Keratinocyte (primary cell): ENCODE measurements at regions not wholly inside any gene's neighbourhood (a gene's known extent, or its start where the extent isn't known, plus 50 kb on each side); places are given as distances from the start of the nearest gene placed in this dataset.

Source experiments
- DNase-seq: peaks from one replicate; pipeline ENCODE4 v3.0.0-alpha.2; 2011; ENCODE audit warnings: low read depth, missing footprints, low spot score
- FAIRE-seq: peaks from 2 replicates; lab custom pipeline; 2011; peaks lifted over from hg19 to GRCh38; lab: Jason Lieb, UNC
- H2AFZ ChIP-seq: 2 replicates; pipeline ENCODE4 v1.6.0; 2012; ENCODE audit warnings: low read length, control low read depth, inconsistent platforms; ENCODE audit not compliant: control insufficient read depth
- H3K27ac ChIP-seq: 2 replicates; pipeline ENCODE4 v1.5.1; 2011; ENCODE audit warnings: low read length; ENCODE audit not compliant: control insufficient read depth, insufficient read depth
- H3K27me3 ChIP-seq: 3 replicates; pipeline ENCODE4 v1.6.0; 2011; ENCODE audit warnings: low read length; ENCODE audit not compliant: control insufficient read depth, insufficient read depth; ENCODE audit errors: extremely low read depth
- H3K36me3 ChIP-seq, 2 experiments: 2 replicates in 1 of 2; 3 replicates in 1 of 2; pipeline ENCODE4 v1.5.1; 2011; ENCODE audit warnings: low read length in 2 of 2, mild to moderate bottlenecking in 1 of 2; ENCODE audit not compliant: control insufficient read depth in 2 of 2, insufficient read depth in 2 of 2; ENCODE audit errors: extremely low read depth in 1 of 2
- H3K4me1 ChIP-seq: 3 replicates; pipeline ENCODE4 v1.5.1; 2011; ENCODE audit warnings: low read length; ENCODE audit not compliant: control insufficient read depth, insufficient read depth; ENCODE audit errors: extremely low read depth
- H3K4me2 ChIP-seq: 3 replicates; pipeline ENCODE4 v1.6.0; 2011; ENCODE audit warnings: low read depth, low read length; ENCODE audit not compliant: control insufficient read depth, insufficient read depth; ENCODE audit errors: extremely low read depth
- H3K4me3 ChIP-seq, 3 experiments: fragments of 200-600 bp in 1 of 3; sonication (generic) in 1 of 3; 2 replicates in 2 of 3; 3 replicates in 1 of 3; pipeline ENCODE4 v1.5.1; 2011 to 2016; ENCODE audit warnings: low read length in 3 of 3, mild to moderate bottlenecking in 3 of 3, control low read depth in 2 of 3, inconsistent platforms in 1 of 3, low read depth in 1 of 3, mixed read lengths in 1 of 3, mixed run types in 1 of 3, moderate library complexity in 1 of 3; ENCODE audit not compliant: control insufficient read depth in 2 of 3, insufficient read depth in 2 of 3; ENCODE audit errors: extremely low read depth in 1 of 3
- H3K79me2 ChIP-seq: 2 replicates; pipeline ENCODE4 v1.6.0; 2012; ENCODE audit warnings: low read length; ENCODE audit not compliant: control insufficient read depth, insufficient read depth
- H3K9ac ChIP-seq: 3 replicates; pipeline ENCODE4 v1.6.0; 2011; ENCODE audit warnings: low read length; ENCODE audit not compliant: control insufficient read depth, insufficient read depth; ENCODE audit errors: extremely low read depth
- H3K9me1 ChIP-seq: 3 replicates; pipeline ENCODE4 v1.6.0; 2011; ENCODE audit warnings: low read length; ENCODE audit not compliant: control insufficient read depth, insufficient read depth; ENCODE audit errors: extremely low read depth
- H3K9me3 ChIP-seq: 2 replicates; pipeline ENCODE4 v1.5.1; 2012; ENCODE audit warnings: low read depth, low read length; ENCODE audit not compliant: control insufficient read depth
- H4K20me1 ChIP-seq: 3 replicates; pipeline ENCODE4 v1.6.0; 2011; ENCODE audit warnings: low read length; ENCODE audit not compliant: control insufficient read depth, insufficient read depth; ENCODE audit errors: extremely low read depth
- CTCF ChIP-seq, 3 experiments: IDR thresholded peaks in 1 of 3; conservative IDR thresholded peaks in 1 of 3; optimal IDR thresholded peaks in 1 of 3; 2 replicates in 2 of 3; 3 replicates in 1 of 3; pipeline versions ENCODE3 to v1.5.1; 2011; ENCODE audit warnings: low read length in 3 of 3, mild to moderate bottlenecking in 3 of 3, moderate library complexity in 2 of 3, control low read depth in 1 of 3, inconsistent platforms in 1 of 3; ENCODE audit not compliant: insufficient read depth in 2 of 3; ENCODE audit errors: extremely low read depth in 1 of 3
- EZH2 ChIP-seq: IDR thresholded peaks from one replicate; pipeline ENCODE4 v1.6.1; 2012; ENCODE audit warnings: inconsistent platforms, mild to moderate bottlenecking, low read length, moderate library complexity
- dilution Hi-C: fragments of 300-500 bp; cut with MboI; formaldehyde crosslinking; loops from one replicate; pipeline ENCODE4 v1.7.0; 2020; ENCODE audit warnings: low sequenced_read_pairs; ENCODE audit not compliant: extremely low pct_ligation_motif_present

DNA sequence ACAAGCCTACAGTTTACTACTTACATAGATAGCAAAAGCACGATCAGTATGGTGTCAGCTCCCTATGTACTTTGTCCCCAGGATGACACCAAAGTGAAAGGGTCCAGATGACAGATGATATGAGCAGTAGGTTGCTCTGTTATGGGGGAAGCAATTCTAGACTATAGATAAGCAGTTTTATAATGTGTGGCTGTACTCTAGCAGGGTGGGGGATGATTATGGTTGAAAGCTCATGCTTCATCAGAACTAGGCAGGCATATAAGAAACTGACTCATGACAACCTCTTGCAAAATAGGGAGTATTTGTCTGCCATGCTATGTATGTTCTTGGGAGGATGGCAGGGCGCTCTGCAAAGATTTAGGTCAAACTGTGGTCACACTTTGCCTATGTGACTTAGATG lies 158.2 kb upstream of the ZBED5 start:
- Histone ChIP-seq H3K9me1 (no peaks in the 10 kb centered on the region), H3K79me2 (no peaks in the 10 kb centered on the region), H3K27me3 (peaks cover 1% of the 10 kb centered on the region), H3K4me3 (no peak overlapping the region), H4K20me1 (no peaks in the 10 kb centered on the region), H3K36me3 (no peaks in the 10 kb centered on the region), H3K4me2 (no peak overlapping the region), H3K9ac (no peak overlapping the region), H3K4me1 (peaks cover 1% of the 10 kb centered on the region), H3K27ac (no peak overlapping the region), H2AFZ (no peak overlapping the region), H3K9me3 (no peaks in the 10 kb centered on the region)
- no peak for TF ChIP-seq EZH2
- TF ChIP-seq CTCF (optimal IDR thresholded peaks at IDR 0.05 in 1 of 3, IDR thresholded peaks at IDR 0.05 in 1 of 3, conservative IDR thresholded peaks at IDR 0.05 in 1 of 3; ENCODE audit: extremely low read depth in 1 of 3, insufficient read depth in 2 of 3, low read length in 3 of 3): no peak
- dilution Hi-C loops: no loop called here
- DNase-seq (no peak), FAIRE-seq (no peak)

DNA sequence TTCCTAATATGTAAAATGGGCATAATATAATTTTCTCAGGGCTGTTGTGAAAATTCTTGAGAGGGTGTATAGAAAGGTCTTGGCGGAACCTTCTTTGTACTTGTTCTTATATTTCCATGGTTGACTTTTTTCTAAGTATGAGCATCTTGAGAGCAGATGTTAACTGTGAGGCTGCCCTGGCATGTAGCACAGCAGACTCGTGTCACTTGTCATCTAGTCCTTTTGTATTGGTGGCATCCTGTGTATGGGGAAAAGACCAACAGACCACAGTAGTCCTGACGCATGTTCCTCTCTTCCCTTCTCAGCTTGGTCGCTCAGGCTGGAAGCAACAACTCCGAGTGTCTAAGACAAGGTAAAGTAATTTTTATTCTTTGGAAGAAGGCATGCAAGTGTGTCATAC lies 153.8 kb upstream of the ZBED5 start:
- no peak overlapping the region for H3K4me3 ChIP-seq
- H4K20me1 ChIP-seq: no peaks in the 10 kb centered on the region
- no peak overlapping the region for H2AFZ ChIP-seq
- peaks cover 25% of the 10 kb centered on the region for H3K4me1 ChIP-seq
- H3K9me1 ChIP-seq: no peaks in the 10 kb centered on the region
- no peak for TF ChIP-seq EZH2
- TF ChIP-seq CTCF (optimal IDR thresholded peaks at IDR 0.05 in 1 of 3, IDR thresholded peaks at IDR 0.05 in 1 of 3, conservative IDR thresholded peaks at IDR 0.05 in 1 of 3; ENCODE audit: extremely low read depth in 1 of 3, insufficient read depth in 2 of 3, low read length in 3 of 3): no peak
- H3K79me2 ChIP-seq: no peaks in the 10 kb centered on the region
- H3K27me3 ChIP-seq: peaks cover 6% of the 10 kb centered on the region
- no peaks in the 10 kb centered on the region for H3K9me3 ChIP-seq
- no peak overlapping the region for H3K4me2 ChIP-seq
- dilution Hi-C loops: no loop called here
- no peak overlapping the region for H3K9ac ChIP-seq
- DNase-seq (no peak), FAIRE-seq (no peak)
- H3K27ac ChIP-seq: no peak overlapping the region
- no peaks in the 10 kb centered on the region for H3K36me3 ChIP-seq
